Sigmoid colon (tissue), 6 donors: ENCODE measurements at regions not wholly inside any gene's neighbourhood (a gene's known extent, or its start where the extent isn't known, plus 50 kb on each side); places are given as distances from the start of the nearest gene placed in this dataset.
"Not testable (repeated sequence)": the region's sequence is repeated elsewhere in the genome, so short reads cannot be mapped to it uniquely, and the experiment has no call there.

ENCODE experiments used
- DNase-seq: peaks from one replicate; pipeline ENCODE4 v3.0.0-alpha.2; 2019
- H3K27ac ChIP-seq, 4 donors: fragments of 200-600 bp; sonication (generic); one replicate each; pipeline ENCODE4 v1.5.1; 2016 to 2019; ENCODE audit warnings: mild to moderate bottlenecking in 1 of 4
- H3K27me3 ChIP-seq, 3 donors: fragments of 200-600 bp; sonication (generic); one replicate each; pipeline ENCODE4 v1.5.1; 2019; ENCODE audit warnings: mild to moderate bottlenecking in 1 of 3
- H3K36me3 ChIP-seq, 4 donors: fragments of 200-600 bp; sonication (generic); one replicate each; pipeline ENCODE4 v1.5.1; 2016 to 2019
- H3K4me1 ChIP-seq, 4 donors: fragments of 200-600 bp; sonication (generic); one replicate each; pipeline ENCODE4 v1.5.1; 2017 to 2019
- H3K4me3 ChIP-seq, 4 donors: fragments of 200-600 bp; sonication (generic); one replicate each; pipeline ENCODE4 v1.5.1; 2017 to 2019; ENCODE audit warnings: mild to moderate bottlenecking in 2 of 4, moderate library complexity in 1 of 4
- H3K9me3 ChIP-seq, 4 donors: fragments of 200-600 bp in 3 of 4; sonication (generic) in 3 of 4; one replicate each; pipeline versions ENCODE4 v1.5.1 to v1.6.1; 2013 to 2019
- EP300 ChIP-seq, 4 donors: sonication (generic); formaldehyde crosslinking; IDR thresholded peaks; one replicate each; pipeline ENCODE4 v1.6.1; 2017; ENCODE audit warnings: antibody characterized with exemption in 4 of 4
- POLR2A ChIP-seq, 2 donors: fragments of 450-650 bp; IDR thresholded peaks; one replicate each; pipeline ENCODE4 v1.6.1; 2016; ENCODE audit warnings: antibody characterized with exemption in 2 of 2, mild to moderate bottlenecking in 2 of 2, moderate library complexity in 2 of 2
- POLR2AphosphoS5 ChIP-seq, 4 donors: sonication (generic); formaldehyde crosslinking; IDR thresholded peaks; one replicate each; pipeline ENCODE4 v1.6.1; 2017; ENCODE audit warnings: antibody characterized with exemption in 4 of 4
- WGBS, 2 donors: extraction: QIAGEN DNeasy Blood & Tissue Kit; methylation state at CpG; one replicate each; pipeline ENCODE4 v1.1.7; 2013; 5-methylcytosine and 5-hydroxymethylcytosine counted together
- intact Hi-C: fragments of 100-400 bp; cut with DNase I; formaldehyde crosslinking; loops from one replicate; pipeline ENCODE4 v1.15.1; 2023
- TF ChIP-seq, protein P1 (sequence below), 4 experiments: fragments of 450-650 bp in 3 of 4; fragments of 200-600 bp in 1 of 4; IDR thresholded peaks; one replicate each; pipeline ENCODE4 v1.5.1; 2016 to 2019; ENCODE audit warnings: antibody characterized with exemption in 4 of 4, mild to moderate bottlenecking in 3 of 4, moderate library complexity in 2 of 4
- donor health status: healthy with polysubstance abuse.
- donor health status: healthy.

DNA sequence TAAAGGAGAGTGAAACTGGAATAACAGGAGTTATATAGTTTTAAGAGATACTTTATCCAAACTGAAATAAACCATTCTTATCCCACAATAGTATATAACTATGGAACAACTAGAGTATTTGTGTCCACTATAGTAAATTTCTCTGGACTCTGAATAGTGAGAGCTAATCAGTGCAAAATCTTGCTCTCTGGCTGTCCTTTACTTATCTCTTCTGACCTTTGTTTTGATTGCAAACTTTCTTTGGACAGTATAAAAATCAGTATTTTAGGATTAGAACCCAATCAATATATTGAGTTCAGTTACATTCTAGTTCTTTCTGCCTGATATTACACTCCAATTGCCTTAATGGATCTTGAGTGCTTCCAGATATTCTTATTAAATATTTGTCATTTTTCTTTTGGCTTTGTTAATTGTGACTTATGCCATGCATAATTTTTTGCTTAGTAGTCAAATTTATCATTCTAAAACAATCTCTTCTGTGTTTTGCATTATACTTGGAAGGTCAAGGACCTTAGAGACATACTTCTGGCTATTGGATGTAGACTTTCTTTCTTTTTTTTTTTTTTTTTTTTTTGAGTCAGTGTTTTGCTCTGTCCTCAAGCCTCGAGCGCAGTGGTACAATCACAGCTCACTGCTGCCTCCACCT, 89.9 kb upstream of the AMN1 start:
- intact Hi-C loops: no loop called here
- Histone ChIP-seq H3K27ac (no peak overlapping the region), H3K4me3 (no peak overlapping the region), H3K27me3 (no peaks in the 10 kb centered on the region), H3K9me3 (no peaks in the 10 kb centered on the region), H3K4me1 (no peaks in the 10 kb centered on the region), H3K36me3 (no peaks in the 10 kb centered on the region)
- TF ChIP-seq, protein P1, sequence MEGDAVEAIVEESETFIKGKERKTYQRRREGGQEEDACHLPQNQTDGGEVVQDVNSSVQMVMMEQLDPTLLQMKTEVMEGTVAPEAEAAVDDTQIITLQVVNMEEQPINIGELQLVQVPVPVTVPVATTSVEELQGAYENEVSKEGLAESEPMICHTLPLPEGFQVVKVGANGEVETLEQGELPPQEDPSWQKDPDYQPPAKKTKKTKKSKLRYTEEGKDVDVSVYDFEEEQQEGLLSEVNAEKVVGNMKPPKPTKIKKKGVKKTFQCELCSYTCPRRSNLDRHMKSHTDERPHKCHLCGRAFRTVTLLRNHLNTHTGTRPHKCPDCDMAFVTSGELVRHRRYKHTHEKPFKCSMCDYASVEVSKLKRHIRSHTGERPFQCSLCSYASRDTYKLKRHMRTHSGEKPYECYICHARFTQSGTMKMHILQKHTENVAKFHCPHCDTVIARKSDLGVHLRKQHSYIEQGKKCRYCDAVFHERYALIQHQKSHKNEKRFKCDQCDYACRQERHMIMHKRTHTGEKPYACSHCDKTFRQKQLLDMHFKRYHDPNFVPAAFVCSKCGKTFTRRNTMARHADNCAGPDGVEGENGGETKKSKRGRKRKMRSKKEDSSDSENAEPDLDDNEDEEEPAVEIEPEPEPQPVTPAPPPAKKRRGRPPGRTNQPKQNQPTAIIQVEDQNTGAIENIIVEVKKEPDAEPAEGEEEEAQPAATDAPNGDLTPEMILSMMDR (IDR thresholded peaks at IDR 0.05): no peak
- TF ChIP-seq POLR2AphosphoS5 (IDR thresholded peaks at IDR 0.05) (no peak), POLR2A (IDR thresholded peaks at IDR 0.05) (no peak), EP300 (IDR thresholded peaks at IDR 0.05) (no peak)
- WGBS, 2 donors: 34 to 72% methylated on average over 2 of the region's 2 CpGs
- no peak for DNase-seq

- DNase-seq: no peak
- Histone ChIP-seq H3K36me3 (no peaks in the 10 kb centered on the region), H3K4me3 (no peak overlapping the region), H3K9me3 (no peaks in the 10 kb centered on the region), H3K4me1 (no peaks in the 10 kb centered on the region), H3K27ac (no peak overlapping the region), H3K27me3 (no peaks in the 10 kb centered on the region)
- intact Hi-C loops: no loop called here
- TF ChIP-seq, protein P1 (IDR thresholded peaks at IDR 0.05): no peak
- no peak for TF ChIP-seq POLR2AphosphoS5 (IDR thresholded peaks at IDR 0.05)
- TF ChIP-seq EP300 (IDR thresholded peaks at IDR 0.05): no peak
- TF ChIP-seq POLR2A (IDR thresholded peaks at IDR 0.05): no peak
- WGBS, 2 donors: 39 to 77% methylated on average over 5 of the region's 5 CpGs
These were observed 88.3 kb upstream of the AMN1 start for GRCh38 chr12:31817120-31817519.

DNA sequence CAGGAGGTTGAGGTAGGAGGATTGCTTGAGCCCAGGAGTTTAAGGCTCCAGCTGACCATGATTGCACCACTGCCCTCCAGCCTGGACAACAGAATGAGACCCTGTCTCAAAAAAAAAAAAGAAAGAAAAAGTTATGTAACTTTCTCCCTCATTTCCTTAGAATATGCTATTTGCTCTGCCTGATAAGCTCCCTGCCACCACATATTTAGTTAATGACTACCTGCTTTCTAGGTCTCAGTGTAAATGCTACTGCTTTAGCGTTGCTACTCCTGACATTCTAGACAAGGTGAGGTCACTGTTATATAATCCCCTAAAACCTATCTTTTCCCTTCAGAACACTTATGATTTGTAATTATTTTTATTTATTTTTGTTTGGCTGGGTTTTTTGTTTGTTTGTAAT, 86.3 kb upstream of the AMN1 start:
- no peaks in the 10 kb centered on the region for H3K4me1 ChIP-seq
- no peak overlapping the region for H3K27ac ChIP-seq
- H3K4me3 ChIP-seq: no peak overlapping the region
- TF ChIP-seq, protein P1 (IDR thresholded peaks at IDR 0.05): no peak
- TF ChIP-seq POLR2A (IDR thresholded peaks at IDR 0.05): no peak
- no peak for TF ChIP-seq POLR2AphosphoS5 (IDR thresholded peaks at IDR 0.05)
- TF ChIP-seq EP300 (IDR thresholded peaks at IDR 0.05): no peak
- no peaks in the 10 kb centered on the region for H3K27me3 ChIP-seq
- H3K36me3 ChIP-seq: no peaks in the 10 kb centered on the region
- H3K9me3 ChIP-seq: no peaks in the 10 kb centered on the region
- no peak for DNase-seq
- 57 to 73% methylated on average over 1 of the region's 1 CpG for WGBS, 2 donors
- intact Hi-C loops: no loop called here

DNA sequence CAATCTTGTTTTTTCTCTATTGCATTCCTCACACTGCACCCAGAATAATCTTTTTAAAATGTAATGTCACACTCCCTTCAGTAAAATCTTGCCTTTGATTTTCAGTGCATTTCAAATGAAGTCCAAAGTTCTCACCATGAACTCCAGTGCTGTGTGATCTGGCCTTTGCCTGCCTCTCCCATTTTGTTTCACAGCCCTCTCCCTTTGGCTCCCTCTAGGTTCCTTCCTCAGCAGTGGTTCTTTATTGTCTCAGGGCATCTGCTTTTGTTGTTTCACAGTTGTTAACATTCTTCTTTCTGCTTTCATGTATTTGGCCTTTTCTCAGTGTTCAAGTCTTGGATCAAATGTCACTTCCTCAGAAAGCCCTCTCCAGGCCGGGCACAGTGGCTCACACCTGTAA, 84.5 kb upstream of the AMN1 start:
- no peak for DNase-seq
- WGBS, 2 donors: 74 to 84% methylated on average over 1 of the region's 1 CpG
- H3K27ac ChIP-seq: no peak overlapping the region
- no peaks in the 10 kb centered on the region for H3K9me3 ChIP-seq
- H3K27me3 ChIP-seq: no peaks in the 10 kb centered on the region
- H3K4me1 ChIP-seq: no peaks in the 10 kb centered on the region
- intact Hi-C loops: no loop called here
- H3K4me3 ChIP-seq: no peak overlapping the region
- H3K36me3 ChIP-seq: no peaks in the 10 kb centered on the region
- TF ChIP-seq POLR2AphosphoS5 (IDR thresholded peaks at IDR 0.05) (no peak), POLR2A (IDR thresholded peaks at IDR 0.05) (no peak), EP300 (IDR thresholded peaks at IDR 0.05) (no peak)
- TF ChIP-seq, protein P1 (IDR thresholded peaks at IDR 0.05): no peak

DNA sequence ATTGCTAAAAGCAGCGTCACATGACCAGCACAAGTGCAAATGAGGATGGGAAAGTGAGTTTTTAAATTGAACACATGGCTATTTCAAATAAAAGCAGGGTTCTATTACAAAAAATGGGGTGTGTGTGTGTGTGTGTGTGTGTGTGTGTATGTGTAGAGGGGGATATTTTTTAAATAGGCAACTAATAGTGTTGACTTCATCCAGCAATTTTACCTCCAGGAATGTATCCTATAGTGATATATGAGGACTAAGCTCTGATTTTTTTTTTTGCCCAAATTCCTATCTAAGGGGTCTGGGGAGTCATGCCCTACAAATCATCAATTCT, 78.9 kb upstream of the AMN1 start:
- no peaks in the 10 kb centered on the region for H3K9me3 ChIP-seq
- no peak for TF ChIP-seq POLR2A (IDR thresholded peaks at IDR 0.05)
- 88 to 91% methylated on average over 1 of the region's 1 CpG for WGBS, 2 donors
- intact Hi-C loops: no loop called here
- DNase-seq: no peak
- H3K27me3 ChIP-seq: no peaks in the 10 kb centered on the region
- no peak overlapping the region for H3K27ac ChIP-seq
- no peaks in the 10 kb centered on the region for H3K36me3 ChIP-seq
- H3K4me3 ChIP-seq: no peak overlapping the region
- no peaks in the 10 kb centered on the region for H3K4me1 ChIP-seq

- WGBS, 2 donors: 75 to 85% methylated on average over 12 of the region's 12 CpGs
- intact Hi-C loops: not testable (repeated sequence)
These were observed 78.4 kb upstream of the AMN1 start for GRCh38 chr12:31807081-31807772.

DNA sequence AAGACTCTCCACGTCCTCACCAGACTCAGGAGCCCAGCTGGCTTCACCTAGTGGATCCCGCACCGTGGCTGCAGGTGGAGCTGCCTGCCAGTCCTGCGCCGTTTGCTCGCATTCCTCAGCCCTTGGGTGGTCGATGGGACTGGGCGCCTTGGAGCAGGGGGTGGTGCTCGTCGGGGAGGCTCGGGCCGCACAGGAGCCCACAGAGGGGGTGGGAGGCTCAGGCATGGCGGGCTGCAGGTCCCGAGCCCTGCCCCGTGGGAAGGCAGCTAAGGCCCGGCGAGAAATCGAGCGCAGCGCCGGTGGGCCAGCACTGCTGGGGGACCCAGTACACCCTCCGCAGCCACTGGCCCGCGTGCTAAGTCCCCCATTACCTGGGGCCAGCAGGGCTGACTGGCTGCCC, 76.9 kb upstream of the AMN1 start:
- H3K27ac ChIP-seq, intact Hi-C loops, H3K4me1 ChIP-seq, H3K36me3 ChIP-seq, H3K4me3 ChIP-seq, H3K9me3 ChIP-seq, H3K27me3 ChIP-seq, DNase-seq: not testable (repeated sequence)
- 91 to 93% methylated on average over 22 to 24 of the region's 24 CpGs for WGBS, 2 donors

More at GRCh38 chr12:31807081-31807772, 78.4 kb upstream of the AMN1 start:
- not testable (repeated sequence) for H3K27ac ChIP-seq, H3K9me3 ChIP-seq, H3K36me3 ChIP-seq, H3K27me3 ChIP-seq, DNase-seq, H3K4me3 ChIP-seq, H3K4me1 ChIP-seq

DNA sequence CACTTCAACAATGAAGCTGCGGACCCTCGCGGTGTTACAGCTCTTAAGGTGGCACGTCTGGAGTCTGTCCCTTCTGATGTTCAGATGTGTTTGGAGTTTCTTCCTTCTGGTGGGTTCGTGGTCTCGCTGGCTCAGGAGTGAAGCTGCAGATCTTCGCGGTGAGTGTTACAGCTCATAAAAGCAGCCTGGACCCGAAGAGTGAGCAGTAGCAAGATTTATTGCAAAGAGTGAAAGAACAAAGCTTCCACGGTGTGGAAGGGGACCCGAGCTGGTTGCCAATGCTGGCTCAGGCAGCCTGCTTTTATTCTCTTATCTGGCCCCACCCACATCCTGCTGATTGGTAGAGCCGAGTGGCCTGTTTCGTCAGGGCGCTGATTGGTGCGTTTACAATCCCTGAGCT, 75.9 kb upstream of the AMN1 start:
- WGBS, 2 donors: 53 to 60% methylated on average over 10 to 11 of the region's 15 CpGs
- H3K4me3 ChIP-seq: not testable (repeated sequence)

More for the DNA sequence above, 75.9 kb upstream of the AMN1 start:
- DNase-seq, H3K4me1 ChIP-seq, intact Hi-C loops, H3K9me3 ChIP-seq, H3K36me3 ChIP-seq, H3K27ac ChIP-seq, H3K27me3 ChIP-seq: not testable (repeated sequence)
